HG02642 (cell line): ENCODE measurements at regions not wholly inside any gene's neighbourhood (a gene's known extent, or its start where the extent isn't known, plus 50 kb on each side); places are given as distances from the start of the nearest gene placed in this dataset.

Source experiments
- ATAC-seq: cut with Tn5 transposase; IDR thresholded peaks from one replicate; pipeline ENCODE4 v1.9.1; 2021; ENCODE audit warnings: mild to moderate bottlenecking; ENCODE audit not compliant: unreplicated experiment, poor library complexity

- ATAC-seq: no peak
Measured at GRCh38 chr20:19807946-19808330, 49.9 kb downstream of the RIN2 start.

GRCh38 chr20:19808498-19808897 lies 50.4 kb downstream of the RIN2 start:
- ATAC-seq: no peak

- ATAC-seq: no peak
Measured at GRCh38 chr20:19809505-19809904, 51.4 kb downstream of the RIN2 start.

- ATAC-seq: no peak
Measured at GRCh38 chr20:19811231-19811630, 53.2 kb downstream of the RIN2 start.

GRCh38 chr20:19812056-19812455 lies 54.0 kb downstream of the RIN2 start:
- no peak for ATAC-seq

GRCh38 chr20:19812696-19813095 lies 54.6 kb downstream of the RIN2 start:
- no peak for ATAC-seq

GRCh38 chr20:19813846-19814640 lies 56.0 kb downstream of the RIN2 start:
- no peak for ATAC-seq

GRCh38 chr20:19815553-19815991 lies 57.5 kb downstream of the RIN2 start:
- no peak for ATAC-seq

- ATAC-seq: no peak
Measured at GRCh38 chr20:19816386-19816785, 58.3 kb downstream of the RIN2 start.

- ATAC-seq: no peak
Measured at GRCh38 chr20:19817017-19817416, 59.0 kb downstream of the RIN2 start.

GRCh38 chr20:19819149-19819548 lies 61.1 kb downstream of the RIN2 start:
- ATAC-seq: no peak

- ATAC-seq: no peak
Measured at GRCh38 chr20:19820555-19821211, 62.6 kb downstream of the RIN2 start.

GRCh38 chr20:19821606-19822005 lies 63.5 kb downstream of the RIN2 start:
- ATAC-seq: no peak

- no peak for ATAC-seq
Measured at GRCh38 chr20:19823216-19823615, 65.2 kb downstream of the RIN2 start.

- no peak for ATAC-seq
Measured at GRCh38 chr20:19823971-19824370, 65.9 kb downstream of the RIN2 start.

- ATAC-seq: no peak
Measured at GRCh38 chr20:19824861-19825260, 66.8 kb downstream of the RIN2 start.

GRCh38 chr20:19826179-19826914 lies 68.3 kb downstream of the RIN2 start:
- ATAC-seq: no peak

GRCh38 chr20:19827818-19828217 lies 69.8 kb downstream of the RIN2 start:
- peak; percentile 31 for ATAC-seq

- ATAC-seq: peak; percentile 86
Measured at GRCh38 chr20:19828232-19828631, 70.2 kb downstream of the RIN2 start.

GRCh38 chr20:19830211-19830785 lies 72.2 kb downstream of the RIN2 start:
- no peak for ATAC-seq

GRCh38 chr20:19832875-19833274 lies 74.8 kb downstream of the RIN2 start:
- no peak for ATAC-seq
